GM08714 (cell line): ENCODE measurements at regions not wholly inside any gene's neighbourhood (a gene's known extent, or its start where the extent isn't known, plus 50 kb on each side); places are given as distances from the start of the nearest gene placed in this dataset.

Experiments
- H3K4me3 ChIP-seq: fragments of 200-500 bp; sonication (Bioruptor generic); 2 replicates; pipeline ENCODE4 v1.5.1; 2014; ENCODE audit warnings: mild to moderate bottlenecking, low read length, inconsistent platforms
- ZNF274 ChIP-seq: IDR thresholded peaks from 2 replicates; pipeline ENCODE4 v1.6.1; 2012; ENCODE audit warnings: mild to moderate bottlenecking, low read depth, low read length

GRCh38 chr12:98151984-98152383, 363.4 kb upstream of the TMPO start:
- no peak for TF ChIP-seq ZNF274
- H3K4me3 ChIP-seq = no peak overlapping the region

- no peak for TF ChIP-seq ZNF274
- H3K4me3 ChIP-seq = no peak overlapping the region
Measured at GRCh38 chr12:98154850-98155249, 360.5 kb upstream of the TMPO start.

- TF ChIP-seq ZNF274 = no peak
- no peak overlapping the region for H3K4me3 ChIP-seq
Measured at GRCh38 chr12:98156697-98157096, 358.7 kb upstream of the TMPO start.

- no peak overlapping the region for H3K4me3 ChIP-seq
- TF ChIP-seq ZNF274 = no peak
Measured at GRCh38 chr12:98162906-98163678, 352.3 kb upstream of the TMPO start.

GRCh38 chr12:98172304-98172703, 343.1 kb upstream of the TMPO start:
- TF ChIP-seq ZNF274 = no peak
- no peak overlapping the region for H3K4me3 ChIP-seq

- no peak for TF ChIP-seq ZNF274
- no peak overlapping the region for H3K4me3 ChIP-seq
Measured at GRCh38 chr12:98172801-98173200, 342.6 kb upstream of the TMPO start.

GRCh38 chr12:98173773-98174427, 341.5 kb upstream of the TMPO start:
- no peak for TF ChIP-seq ZNF274
- no peak overlapping the region for H3K4me3 ChIP-seq

GRCh38 chr12:98174428-98174809, 341.0 kb upstream of the TMPO start:
- no peak overlapping the region for H3K4me3 ChIP-seq

GRCh38 chr12:98178126-98178525, 337.3 kb upstream of the TMPO start:
- TF ChIP-seq ZNF274 = no peak
- no peak overlapping the region for H3K4me3 ChIP-seq

More at GRCh38 chr12:98174428-98174809, 341.0 kb upstream of the TMPO start:
- TF ChIP-seq ZNF274 = no peak

- no peak for TF ChIP-seq ZNF274
- no peak overlapping the region for H3K4me3 ChIP-seq
Measured at GRCh38 chr12:98179151-98179550, 336.2 kb upstream of the TMPO start.

GRCh38 chr12:98180603-98181002, 334.8 kb upstream of the TMPO start:
- no peak for TF ChIP-seq ZNF274
- H3K4me3 ChIP-seq = no peak overlapping the region

GRCh38 chr12:98182821-98183220, 332.6 kb upstream of the TMPO start:
- H3K4me3 ChIP-seq = no peak overlapping the region
- no peak for TF ChIP-seq ZNF274

GRCh38 chr12:98185606-98186005, 329.8 kb upstream of the TMPO start:
- H3K4me3 ChIP-seq = no peak overlapping the region
- no peak for TF ChIP-seq ZNF274

- TF ChIP-seq ZNF274 = no peak
- H3K4me3 ChIP-seq = no peak overlapping the region
Measured at GRCh38 chr12:98188650-98189077, 326.7 kb upstream of the TMPO start.

GRCh38 chr12:98194591-98194990, 320.8 kb upstream of the TMPO start:
- TF ChIP-seq ZNF274 = no peak
- no peak overlapping the region for H3K4me3 ChIP-seq
